IMR-90 (cell line): ENCODE measurements at regions not wholly inside any gene's neighbourhood (a gene's known extent, or its start where the extent isn't known, plus 50 kb on each side); places are given as distances from the start of the nearest gene placed in this dataset.

Experiments
- ATAC-seq: fragments of 200-7000 bp; cut with Tn5 transposase; 2 replicates; pipeline ENCODE4 v1.9.1; 2020; ENCODE audit warnings: low read depth, mild to moderate bottlenecking, moderate library complexity
- BruUV-seq: library from RNA; stranded (reverse); fragments of 400-500 nt; replicated peaks from 2 replicates; lab custom pipeline; 2021; lab: Mats Ljungman, UMichigan
- CTCF ChIA-PET: fragments of 300-600 bp; formaldehyde crosslinking; extraction: SDS; loops from one replicate; lab custom pipeline; 2021; ENCODE audit warnings: antibody characterized with exemption; lab: Yijun Ruan, JAX
- POLR2A ChIA-PET: fragments of 300-600 bp; sonication (Branson Sonifier 250); formaldehyde crosslinking; loops from one replicate; lab custom pipeline; 2022; ENCODE audit warnings: antibody characterized with exemption; ENCODE audit not compliant: unreplicated experiment; lab: Charles Lee
- DNase-seq: peaks from one replicate; pipeline ENCODE4 v3.0.0; 2013
- H2AFZ ChIP-seq: replicated peaks from 2 replicates; pipeline ENCODE3; 2013; ENCODE audit warnings: low read length, mild to moderate bottlenecking; ENCODE audit not compliant: poor library complexity
- H2AK5ac ChIP-seq: 2 replicates; pipeline ENCODE4 v1.6.1; 2013; ENCODE audit warnings: low read depth, low read length, inconsistent platforms
- H2AK9ac ChIP-seq: replicated peaks from 2 replicates; pipeline ENCODE3; 2013; ENCODE audit warnings: mild to moderate bottlenecking, low read depth, low read length, moderate library complexity; ENCODE audit not compliant: poor library complexity
- H2BK120ac ChIP-seq: 2 replicates; pipeline ENCODE4 v1.6.1; 2013; ENCODE audit warnings: low read depth, low read length, inconsistent platforms
- H2BK15ac ChIP-seq: 3 replicates; pipeline ENCODE4 v1.6.1; 2013; ENCODE audit warnings: low read depth, low read length, inconsistent platforms
- H2BK20ac ChIP-seq: 2 replicates; pipeline ENCODE4 v1.6.1; 2013; ENCODE audit warnings: low read depth, mild to moderate bottlenecking, inconsistent platforms, low read length, moderate library complexity
- H2BK5ac ChIP-seq: 2 replicates; pipeline ENCODE4 v1.6.1; 2013; ENCODE audit warnings: mild to moderate bottlenecking, low read depth, low read length, inconsistent platforms; ENCODE audit not compliant: poor library complexity, severe bottlenecking
- H3K14ac ChIP-seq: replicated peaks from 2 replicates; pipeline ENCODE4 v1.6.1; 2013; ENCODE audit warnings: low read depth, low read length, inconsistent platforms
- H3K18ac ChIP-seq: 2 replicates; pipeline ENCODE4 v1.6.1; 2013; ENCODE audit warnings: low read depth, low read length, control low read depth
- H3K23ac ChIP-seq: 2 replicates; pipeline ENCODE4 v1.6.1; 2013; ENCODE audit warnings: low read depth, low read length, inconsistent platforms
- H3K27ac ChIP-seq: 2 replicates; pipeline ENCODE4 v1.5.1; 2013; ENCODE audit warnings: mild to moderate bottlenecking, control low read depth, low read length; ENCODE audit not compliant: insufficient read depth
- H3K27me3 ChIP-seq: 2 replicates; pipeline ENCODE4 v1.6.1; 2013; ENCODE audit warnings: low read length; ENCODE audit not compliant: control insufficient read depth, insufficient read depth
- H3K36me3 ChIP-seq: 2 replicates; pipeline ENCODE4 v1.6.1; 2013; ENCODE audit warnings: low read length, mixed read lengths; ENCODE audit not compliant: control insufficient read depth, insufficient read depth
- H3K4ac ChIP-seq: 2 replicates; pipeline ENCODE4 v1.6.1; 2013; ENCODE audit warnings: low read depth, low read length, inconsistent platforms
- H3K4me1 ChIP-seq: 2 replicates; pipeline ENCODE4 v1.6.1; 2013; ENCODE audit warnings: low read length, mixed read lengths; ENCODE audit not compliant: control insufficient read depth, insufficient read depth
- H3K4me2 ChIP-seq: 2 replicates; pipeline ENCODE4 v1.6.1; 2013; ENCODE audit warnings: low read depth, mild to moderate bottlenecking, control low read depth, low read length, moderate library complexity
- H3K4me3 ChIP-seq: 2 replicates; pipeline ENCODE4 v1.5.1; 2013; ENCODE audit warnings: low read depth, mild to moderate bottlenecking, control low read depth, low read length, moderate library complexity; ENCODE audit not compliant: insufficient read depth
- H3K56ac ChIP-seq: 2 replicates; pipeline ENCODE4 v1.6.1; 2013; ENCODE audit warnings: low read length, inconsistent platforms; ENCODE audit not compliant: insufficient read depth; ENCODE audit errors: extremely low read depth
- H3K79me1 ChIP-seq, 2 experiments: 2 replicates each; pipeline ENCODE4 v1.6.1; 2013; ENCODE audit warnings: low read length in 2 of 2, inconsistent platforms in 1 of 2, low read depth in 1 of 2
- H3K9ac ChIP-seq: 2 replicates; pipeline ENCODE4 v1.6.1; 2013; ENCODE audit warnings: low read depth, low read length, control low read depth
- H3K9me1 ChIP-seq: 2 replicates; pipeline ENCODE4 v1.6.1; 2013; ENCODE audit warnings: low read length, inconsistent platforms; ENCODE audit not compliant: insufficient read depth
- H3K9me3 ChIP-seq: 2 replicates; pipeline ENCODE4 v1.6.1; 2013; ENCODE audit warnings: low read length; ENCODE audit not compliant: control insufficient read depth, insufficient read depth
- H4K20me1 ChIP-seq: 2 replicates; pipeline ENCODE4 v1.6.1; 2013; ENCODE audit warnings: low read length, inconsistent platforms; ENCODE audit not compliant: insufficient read depth
- H4K5ac ChIP-seq: 2 replicates; pipeline ENCODE4 v1.6.1; 2013; ENCODE audit warnings: mild to moderate bottlenecking, low read depth, low read length, control low read depth
- H4K8ac ChIP-seq, 2 experiments: 2 replicates each; pipeline ENCODE4 v1.6.1; 2013; ENCODE audit warnings: low read depth in 2 of 2, low read length in 2 of 2, control low read depth in 1 of 2, inconsistent platforms in 1 of 2
- H4K91ac ChIP-seq: 2 replicates; pipeline ENCODE4 v1.6.1; 2013; ENCODE audit warnings: low read depth, low read length, inconsistent platforms; ENCODE audit not compliant: insufficient read depth
- BHLHE40 ChIP-seq: fragments of 150-350 bp; IDR thresholded peaks from 2 replicates; pipeline ENCODE4 v1.6.1; 2016; ENCODE audit warnings: mild to moderate bottlenecking, low read depth, low read length
- CEBPB ChIP-seq: IDR thresholded peaks from 2 replicates; pipeline ENCODE4 v1.6.1; 2012; ENCODE audit warnings: low read depth, low read length, improper control_type of control experiment
- CTCF ChIP-seq: conservative IDR thresholded peaks from 2 replicates; pipeline ENCODE4 v1.5.1; 2012; ENCODE audit warnings: mild to moderate bottlenecking, low read depth, low read length, improper control_type of control experiment
- MAFK ChIP-seq: IDR thresholded peaks from 2 replicates; pipeline ENCODE4 v1.6.1; 2012; ENCODE audit warnings: low read depth, low read length, improper control_type of control experiment
- MXI1 ChIP-seq: IDR thresholded peaks from 2 replicates; pipeline ENCODE4 v1.6.1; 2012; ENCODE audit warnings: low read depth, mild to moderate bottlenecking, low read length, moderate library complexity, borderline replicate concordance
- RCOR1 ChIP-seq: IDR thresholded peaks from 2 replicates; pipeline ENCODE4 v1.6.1; 2012; ENCODE audit warnings: mild to moderate bottlenecking, low read length, improper control_type of control experiment; ENCODE audit not compliant: insufficient replicate concordance
- RFX5 ChIP-seq: IDR thresholded peaks from 2 replicates; pipeline ENCODE4 v1.8.0; 2012; ENCODE audit warnings: low read depth, mild to moderate bottlenecking, low read length, moderate library complexity
- SMC3 ChIP-seq: fragments of 150-350 bp; IDR thresholded peaks from 2 replicates; pipeline ENCODE4 v1.6.1; 2016; ENCODE audit warnings: low read depth, mild to moderate bottlenecking, antibody characterized with exemption, low read length, moderate library complexity
- dilution Hi-C: fragments of 300-500 bp; cut with HindIII; formaldehyde crosslinking; loops from one replicate; pipeline ENCODE4 v1.14.3; 2018; ENCODE audit warnings: low sequenced_read_pairs; ENCODE audit not compliant: unreplicated experiment
- in situ Hi-C: fragments of 300-500 bp; cut with MboI; formaldehyde crosslinking; loops from 3 replicates; pipeline ENCODE4 v1.14.3; 2019; ENCODE audit warnings: low sequenced_read_pairs, inconsistent platforms, mixed read lengths
- intact Hi-C: fragments of 100-400 bp; cut with micrococcal nuclease; formaldehyde crosslinking; loops from 2 replicates; pipeline ENCODE4 v1.10.0; 2022

- Histone ChIP-seq H3K4me2 (no peak overlapping the region), H2BK15ac (no peak overlapping the region), H4K8ac (no peak overlapping the region), H3K23ac (no peak overlapping the region), H3K9me1 (no peaks in the 10 kb centered on the region), H3K4me3 (no peak overlapping the region), H3K36me3 (no peaks in the 10 kb centered on the region), H4K91ac (no peak overlapping the region), H3K9ac (no peak overlapping the region), H3K9me3 (no peaks in the 10 kb centered on the region), H2BK20ac (no peak overlapping the region), H2AK9ac (no peak overlapping the region), H3K14ac (no peak overlapping the region), H2BK5ac (no peak overlapping the region), H3K4me1 (no peaks in the 10 kb centered on the region), H2BK120ac (no peak overlapping the region), H4K20me1 (no peaks in the 10 kb centered on the region), H4K5ac (no peak overlapping the region), H3K79me1 (no peaks in the 10 kb centered on the region), H3K27ac (no peak overlapping the region), H3K4ac (no peak overlapping the region), H3K27me3 (no peaks in the 10 kb centered on the region), H2AK5ac (no peak overlapping the region), H3K56ac (no peak overlapping the region), H3K18ac (no peak overlapping the region), H2AFZ (no peak overlapping the region)
- ATAC-seq: no peak
- ChIA-PET CTCF (no interaction called here), POLR2A (no interaction called here)
- DNase-seq: no peak
- TF ChIP-seq MAFK (no peak), CTCF (no peak), SMC3 (no peak), BHLHE40 (no peak), RCOR1 (no peak), RFX5 (no peak), CEBPB (no peak), MXI1 (no peak)
- BruUV-seq: no TSS peak
- dilution Hi-C loops (no loop called here), in situ Hi-C loops (no loop called here), intact Hi-C loops (no loop called here)
Measured at GRCh38 chr6:145457556-145457955, 277.8 kb downstream of the EPM2A start.
